ENCODE measurements at regions not wholly inside any gene's neighbourhood (a gene's known extent, or its start where the extent isn't known, plus 50 kb on each side); places are given as distances from the start of the nearest gene placed in this dataset.

DNA sequence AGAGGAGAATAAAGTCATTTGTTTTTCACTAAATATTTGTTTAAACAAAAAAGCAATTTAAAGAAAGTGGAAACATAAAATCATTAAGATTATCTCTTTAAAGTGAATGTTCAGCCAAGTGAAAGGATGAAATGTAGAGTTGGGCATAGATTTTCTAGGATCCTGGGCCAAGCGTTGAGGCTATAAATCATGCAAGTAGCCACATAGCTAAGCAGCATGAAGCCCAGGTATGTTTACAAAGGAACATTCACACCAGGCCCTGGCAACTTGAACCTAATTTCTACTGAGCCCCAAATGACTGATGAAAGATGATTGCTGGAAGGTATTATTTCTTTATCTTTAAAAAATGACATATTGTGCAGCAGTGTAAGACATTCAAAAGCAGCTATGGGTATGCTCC, 461.8 kb downstream of the MAT2B start:
- no peak overlapping the region for H3K4me3 ChIP-seq (ENCODE audit: low read depth, low read length)
- TF ChIP-seq, protein P1, sequence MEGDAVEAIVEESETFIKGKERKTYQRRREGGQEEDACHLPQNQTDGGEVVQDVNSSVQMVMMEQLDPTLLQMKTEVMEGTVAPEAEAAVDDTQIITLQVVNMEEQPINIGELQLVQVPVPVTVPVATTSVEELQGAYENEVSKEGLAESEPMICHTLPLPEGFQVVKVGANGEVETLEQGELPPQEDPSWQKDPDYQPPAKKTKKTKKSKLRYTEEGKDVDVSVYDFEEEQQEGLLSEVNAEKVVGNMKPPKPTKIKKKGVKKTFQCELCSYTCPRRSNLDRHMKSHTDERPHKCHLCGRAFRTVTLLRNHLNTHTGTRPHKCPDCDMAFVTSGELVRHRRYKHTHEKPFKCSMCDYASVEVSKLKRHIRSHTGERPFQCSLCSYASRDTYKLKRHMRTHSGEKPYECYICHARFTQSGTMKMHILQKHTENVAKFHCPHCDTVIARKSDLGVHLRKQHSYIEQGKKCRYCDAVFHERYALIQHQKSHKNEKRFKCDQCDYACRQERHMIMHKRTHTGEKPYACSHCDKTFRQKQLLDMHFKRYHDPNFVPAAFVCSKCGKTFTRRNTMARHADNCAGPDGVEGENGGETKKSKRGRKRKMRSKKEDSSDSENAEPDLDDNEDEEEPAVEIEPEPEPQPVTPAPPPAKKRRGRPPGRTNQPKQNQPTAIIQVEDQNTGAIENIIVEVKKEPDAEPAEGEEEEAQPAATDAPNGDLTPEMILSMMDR (IDR thresholded peaks at IDR 0.05; ENCODE audit: borderline replicate concordance, insufficient read depth, low read depth, low read length): no peak

GRCh38 chr5:163968651-163969050, 463.2 kb downstream of the MAT2B start:
- H3K4me3 ChIP-seq (ENCODE audit: low read depth, low read length): no peak overlapping the region
- TF ChIP-seq, protein P1 (IDR thresholded peaks at IDR 0.05; ENCODE audit: borderline replicate concordance, insufficient read depth, low read depth, low read length): no peak

GRCh38 chr5:163976696-163977095, 471.3 kb downstream of the MAT2B start:
- H3K4me3 ChIP-seq (ENCODE audit: low read depth, low read length): no peak overlapping the region
- TF ChIP-seq, protein P1 (IDR thresholded peaks at IDR 0.05; ENCODE audit: borderline replicate concordance, insufficient read depth, low read depth, low read length): no peak

DNA sequence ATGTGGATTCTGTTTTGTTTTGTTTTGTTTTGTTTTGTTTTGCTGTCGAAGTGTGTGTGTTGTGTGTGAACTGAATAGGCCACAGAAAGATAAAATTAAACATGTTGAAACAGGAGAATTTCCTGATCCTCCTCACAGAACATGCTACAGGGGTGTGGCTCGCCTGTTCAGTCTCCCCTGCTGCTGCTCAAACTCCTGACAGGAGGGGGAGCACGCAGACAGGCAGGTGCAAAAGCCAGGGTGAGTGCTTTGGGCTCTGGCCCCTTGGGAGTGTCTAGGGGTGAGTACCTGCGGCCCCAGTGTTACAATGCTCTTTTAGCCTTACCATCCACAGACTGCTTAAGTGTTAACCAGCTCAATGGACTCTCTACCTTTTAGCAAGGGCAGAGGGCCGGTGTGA, 473.5 kb downstream of the MAT2B start:
- H3K4me3 ChIP-seq (ENCODE audit: low read depth, low read length): no peak overlapping the region
- TF ChIP-seq, protein P1 (IDR thresholded peaks at IDR 0.05; ENCODE audit: borderline replicate concordance, insufficient read depth, low read depth, low read length): peak; percentile 44; the same call in 1 of the 2 replicates

DNA sequence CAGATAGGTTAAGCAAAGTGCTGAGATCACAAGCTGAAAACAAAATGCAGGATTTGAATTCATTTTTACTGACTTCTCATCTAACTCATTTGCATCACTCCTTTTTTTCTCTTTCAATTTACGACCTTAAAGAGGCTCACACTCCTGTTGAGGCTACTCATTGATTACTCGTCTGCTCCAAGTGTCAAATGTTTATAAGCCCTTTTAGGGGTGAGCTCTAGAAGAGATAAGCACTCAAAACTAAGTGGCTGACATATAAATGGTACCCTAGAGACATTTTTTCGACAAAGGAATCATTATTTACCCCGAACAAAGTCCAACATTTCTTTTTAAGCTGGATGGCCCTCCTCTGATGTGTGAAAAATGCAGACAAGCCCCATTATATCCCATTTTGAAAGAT, 483.1 kb downstream of the MAT2B start:
- TF ChIP-seq, protein P1 (IDR thresholded peaks at IDR 0.05; ENCODE audit: borderline replicate concordance, insufficient read depth, low read depth, low read length): no peak
- H3K4me3 ChIP-seq (ENCODE audit: low read depth, low read length): no peak overlapping the region

DNA sequence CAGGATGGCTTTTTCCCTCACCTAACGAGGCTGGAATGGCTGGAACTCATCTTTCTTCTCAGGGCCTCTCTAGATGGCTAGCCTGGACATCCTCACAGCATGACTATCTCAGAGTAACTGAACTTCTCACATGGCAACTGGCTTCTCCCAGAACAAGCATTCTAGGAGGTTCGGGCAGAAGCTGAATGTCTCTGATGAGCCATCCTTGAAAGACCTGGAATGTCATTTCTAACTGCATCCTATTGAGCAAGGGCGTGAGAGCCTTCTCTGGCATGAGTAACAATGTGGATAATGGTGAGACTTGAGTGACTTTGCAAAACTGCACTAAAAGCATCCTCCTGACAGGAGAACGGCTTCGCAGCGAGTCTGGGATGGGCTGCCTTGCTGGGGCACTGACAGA, 487.7 kb downstream of the MAT2B start:
- H3K4me3 ChIP-seq (ENCODE audit: low read depth, low read length): no peak overlapping the region
- TF ChIP-seq, protein P1 (IDR thresholded peaks at IDR 0.05; ENCODE audit: borderline replicate concordance, insufficient read depth, low read depth, low read length): no peak

GRCh38 chr5:163995206-163995605, 489.8 kb downstream of the MAT2B start:
- TF ChIP-seq, protein P1 (IDR thresholded peaks at IDR 0.05; ENCODE audit: borderline replicate concordance, insufficient read depth, low read depth, low read length): no peak
- H3K4me3 ChIP-seq (ENCODE audit: low read depth, low read length): no peak overlapping the region

All from GM12875 (cell line).